ENCODE measurements at regions not wholly inside any gene's neighbourhood (a gene's known extent, or its start where the extent isn't known, plus 50 kb on each side); places are given as distances from the start of the nearest gene placed in this dataset.

GRCh38 chr3:127411083-127411727 lies 123.4 kb upstream of the PRR20G start:
- DNase-seq: peak; percentile 7
- no peaks in the 10 kb centered on the region for H3K27me3 ChIP-seq
- H3K27ac ChIP-seq: no peak overlapping the region

DNA sequence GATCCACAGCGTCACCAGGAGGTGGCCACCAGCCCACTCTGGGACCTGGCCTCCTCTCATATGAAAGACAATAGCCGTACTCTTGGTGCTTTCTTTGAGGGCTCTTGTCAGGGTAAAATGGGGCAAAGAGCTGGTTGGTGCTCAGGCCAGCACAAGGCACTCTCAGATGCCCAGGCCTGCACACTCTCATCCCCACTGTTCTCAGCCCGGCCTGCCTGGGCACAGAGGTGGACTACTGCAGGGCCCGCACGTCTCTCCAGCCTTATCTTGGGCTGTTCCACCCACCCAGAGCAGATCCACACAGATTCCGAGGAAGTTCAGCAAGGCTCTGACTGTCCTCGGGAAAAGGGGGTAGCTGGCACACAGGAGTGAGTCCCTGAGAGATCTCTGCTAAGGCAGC lies 122.8 kb upstream of the PRR20G start:
- Histone ChIP-seq H3K4me1 (no peaks in the 10 kb centered on the region), H3K9me3 (no peaks in the 10 kb centered on the region), H3K27ac (no peak overlapping the region), H3K27me3 (no peaks in the 10 kb centered on the region), H3K36me3 (no peaks in the 10 kb centered on the region), H3K9ac (ENCODE audit: low read depth in 2 of 2, low read length in 2 of 2) (no peak overlapping the region), H3K4me3 (no peak overlapping the region)
- DNase-seq: peak; percentile 4
- TF ChIP-seq CTCF (IDR thresholded peaks at IDR 0.05): no peak
- intact Hi-C loops (cut with DNase I): no loop called here

More at GRCh38 chr3:127411083-127411727, 123.4 kb upstream of the PRR20G start:
- H3K9ac ChIP-seq (ENCODE audit: low read depth in 2 of 2, low read length in 2 of 2): no peak overlapping the region
- no peak overlapping the region for H3K4me3 ChIP-seq
- H3K9me3 ChIP-seq: no peaks in the 10 kb centered on the region
- no peak for TF ChIP-seq CTCF (IDR thresholded peaks at IDR 0.05)
- no peaks in the 10 kb centered on the region for H3K36me3 ChIP-seq
- intact Hi-C loops (cut with DNase I): no loop called here
- H3K4me1 ChIP-seq: no peaks in the 10 kb centered on the region

- no peaks in the 10 kb centered on the region for H3K36me3 ChIP-seq
- no peak overlapping the region for H3K4me3 ChIP-seq
- no peak for TF ChIP-seq CTCF (IDR thresholded peaks at IDR 0.05)
- intact Hi-C loops (cut with DNase I): no loop called here
- H3K4me1 ChIP-seq: no peaks in the 10 kb centered on the region
- DNase-seq: peak; percentile 3
- H3K27me3 ChIP-seq: no peaks in the 10 kb centered on the region
- no peak overlapping the region for H3K9ac ChIP-seq (ENCODE audit: low read depth in 2 of 2, low read length in 2 of 2)
- H3K27ac ChIP-seq: no peak overlapping the region
- H3K9me3 ChIP-seq: no peaks in the 10 kb centered on the region
Measured at GRCh38 chr3:127410137-127410488, 122.3 kb upstream of the PRR20G start.

DNA sequence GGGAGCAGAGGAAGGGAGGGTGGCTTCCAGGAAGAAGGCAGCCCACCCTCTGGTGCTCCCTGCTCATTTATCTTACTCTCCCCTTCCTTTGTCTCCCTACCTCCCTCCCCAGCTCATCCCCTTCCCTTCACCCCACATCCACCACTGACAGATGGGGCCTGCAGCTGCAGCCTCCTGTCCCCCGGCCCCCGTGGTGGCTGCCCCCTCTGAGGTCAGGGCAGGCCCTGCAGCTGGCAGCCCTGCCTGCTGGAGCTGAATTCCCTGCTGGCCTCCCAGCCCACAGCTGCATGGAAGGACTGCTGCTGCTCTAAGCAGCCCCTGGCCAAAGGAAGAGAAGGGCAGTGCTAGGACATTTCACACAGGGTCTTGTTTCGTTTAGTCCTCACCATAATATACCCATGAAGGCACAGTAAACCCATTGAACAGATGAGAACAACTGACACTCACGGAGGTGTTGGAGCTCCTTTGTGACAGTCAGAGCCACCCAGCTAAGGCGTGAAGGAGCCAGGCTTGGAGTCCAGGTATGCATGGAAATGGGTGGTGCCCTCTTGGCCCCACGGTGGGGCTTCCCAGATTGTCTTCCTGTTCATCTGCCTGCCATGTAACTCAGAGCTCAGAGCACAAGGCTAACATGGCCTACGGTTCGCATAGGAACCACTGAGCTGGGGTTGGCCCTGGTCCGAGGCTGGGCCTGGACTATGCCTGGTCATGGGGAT lies 121.7 kb upstream of the PRR20G start:
- DNase-seq: peak; percentile 7

More for the DNA sequence above, 121.7 kb upstream of the PRR20G start:
- TF ChIP-seq CTCF (IDR thresholded peaks at IDR 0.05): no peak
- Histone ChIP-seq H3K36me3 (no peaks in the 10 kb centered on the region), H3K27me3 (no peaks in the 10 kb centered on the region), H3K4me3 (no peak overlapping the region), H3K9me3 (no peaks in the 10 kb centered on the region), H3K9ac (ENCODE audit: low read depth in 2 of 2, low read length in 2 of 2) (no peak overlapping the region), H3K27ac (no peak overlapping the region), H3K4me1 (no peaks in the 10 kb centered on the region)
- intact Hi-C loops (cut with DNase I): no loop called here
